GM12801 (cell line): ENCODE measurements at regions not wholly inside any gene's neighbourhood (a gene's known extent, or its start where the extent isn't known, plus 50 kb on each side); places are given as distances from the start of the nearest gene placed in this dataset.

Source experiments
- TF ChIP-seq, protein P1 (sequence below): IDR thresholded peaks from one replicate; pipeline ENCODE4 v1.5.1; 2011; ENCODE audit warnings: control low read depth; ENCODE audit not compliant: insufficient read length; ENCODE audit errors: extremely low read depth

GRCh38 chr6:138716971-138717665 is 56.5 kb upstream of the CCDC28A start:
- TF ChIP-seq, protein P1, sequence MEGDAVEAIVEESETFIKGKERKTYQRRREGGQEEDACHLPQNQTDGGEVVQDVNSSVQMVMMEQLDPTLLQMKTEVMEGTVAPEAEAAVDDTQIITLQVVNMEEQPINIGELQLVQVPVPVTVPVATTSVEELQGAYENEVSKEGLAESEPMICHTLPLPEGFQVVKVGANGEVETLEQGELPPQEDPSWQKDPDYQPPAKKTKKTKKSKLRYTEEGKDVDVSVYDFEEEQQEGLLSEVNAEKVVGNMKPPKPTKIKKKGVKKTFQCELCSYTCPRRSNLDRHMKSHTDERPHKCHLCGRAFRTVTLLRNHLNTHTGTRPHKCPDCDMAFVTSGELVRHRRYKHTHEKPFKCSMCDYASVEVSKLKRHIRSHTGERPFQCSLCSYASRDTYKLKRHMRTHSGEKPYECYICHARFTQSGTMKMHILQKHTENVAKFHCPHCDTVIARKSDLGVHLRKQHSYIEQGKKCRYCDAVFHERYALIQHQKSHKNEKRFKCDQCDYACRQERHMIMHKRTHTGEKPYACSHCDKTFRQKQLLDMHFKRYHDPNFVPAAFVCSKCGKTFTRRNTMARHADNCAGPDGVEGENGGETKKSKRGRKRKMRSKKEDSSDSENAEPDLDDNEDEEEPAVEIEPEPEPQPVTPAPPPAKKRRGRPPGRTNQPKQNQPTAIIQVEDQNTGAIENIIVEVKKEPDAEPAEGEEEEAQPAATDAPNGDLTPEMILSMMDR = no peak

GRCh38 chr6:138719011-138719635 is 54.4 kb upstream of the CCDC28A start:
- TF ChIP-seq, protein P1 = no peak

GRCh38 chr6:138719744-138720143 is 53.8 kb upstream of the CCDC28A start:
- TF ChIP-seq, protein P1 = no peak

GRCh38 chr6:138722425-138723371 is 50.9 kb upstream of the CCDC28A start:
- TF ChIP-seq, protein P1 = no peak
